Peyer's patch (tissue), 4 donors: ENCODE measurements at regions not wholly inside any gene's neighbourhood (a gene's known extent, or its start where the extent isn't known, plus 50 kb on each side); places are given as distances from the start of the nearest gene placed in this dataset.
A peak's percentile ranks its signal among the peaks of the same experiment; 100 is the strongest.

ENCODE experiments used
- DNase-seq, 3 donors: peaks; one replicate each; pipeline ENCODE4 v3.0.0-alpha.2; 2017 to 2019
- H3K27ac ChIP-seq, 4 donors: fragments of 200-600 bp; sonication (generic); one replicate each; pipeline ENCODE4 v1.5.1; 2016 to 2019
- H3K27me3 ChIP-seq, 2 donors: fragments of 200-600 bp; sonication (generic); one replicate each; pipeline ENCODE4 v1.5.1; 2019
- H3K36me3 ChIP-seq, 3 donors: fragments of 200-600 bp; sonication (generic); one replicate each; pipeline ENCODE4 v1.5.1; 2016 to 2019
- H3K4me1 ChIP-seq, 4 donors: fragments of 200-600 bp; sonication (generic); one replicate each; pipeline ENCODE4 v1.5.1; 2016 to 2019
- H3K4me3 ChIP-seq, 4 donors: fragments of 200-600 bp; sonication (generic); 1 replicate in 3 of 4; 2 replicates in 1 of 4; pipeline ENCODE4 v1.5.1; 2016 to 2019; ENCODE audit warnings: mild to moderate bottlenecking in 1 of 4
- H3K9me3 ChIP-seq, 4 donors: fragments of 200-600 bp; sonication (generic); one replicate each; pipeline ENCODE4 v1.5.1; 2016 to 2019; ENCODE audit warnings: mild to moderate bottlenecking in 1 of 4
- CTCF ChIP-seq, 6 experiments: fragments of 450-650 bp in 4 of 6; fragments of 200-600 bp in 2 of 6; sonication (generic) in 1 of 6; IDR thresholded peaks; one replicate each; pipeline ENCODE4 v1.5.1; 2017 to 2019; ENCODE audit warnings: antibody characterized with exemption in 6 of 6, mild to moderate bottlenecking in 3 of 6, moderate library complexity in 1 of 6
- POLR2A ChIP-seq, 2 donors: fragments of 450-650 bp; IDR thresholded peaks; one replicate each; pipeline ENCODE4 v1.5.1; 2017; ENCODE audit warnings: antibody characterized with exemption in 2 of 2, mild to moderate bottlenecking in 2 of 2, moderate library complexity in 2 of 2

DNA sequence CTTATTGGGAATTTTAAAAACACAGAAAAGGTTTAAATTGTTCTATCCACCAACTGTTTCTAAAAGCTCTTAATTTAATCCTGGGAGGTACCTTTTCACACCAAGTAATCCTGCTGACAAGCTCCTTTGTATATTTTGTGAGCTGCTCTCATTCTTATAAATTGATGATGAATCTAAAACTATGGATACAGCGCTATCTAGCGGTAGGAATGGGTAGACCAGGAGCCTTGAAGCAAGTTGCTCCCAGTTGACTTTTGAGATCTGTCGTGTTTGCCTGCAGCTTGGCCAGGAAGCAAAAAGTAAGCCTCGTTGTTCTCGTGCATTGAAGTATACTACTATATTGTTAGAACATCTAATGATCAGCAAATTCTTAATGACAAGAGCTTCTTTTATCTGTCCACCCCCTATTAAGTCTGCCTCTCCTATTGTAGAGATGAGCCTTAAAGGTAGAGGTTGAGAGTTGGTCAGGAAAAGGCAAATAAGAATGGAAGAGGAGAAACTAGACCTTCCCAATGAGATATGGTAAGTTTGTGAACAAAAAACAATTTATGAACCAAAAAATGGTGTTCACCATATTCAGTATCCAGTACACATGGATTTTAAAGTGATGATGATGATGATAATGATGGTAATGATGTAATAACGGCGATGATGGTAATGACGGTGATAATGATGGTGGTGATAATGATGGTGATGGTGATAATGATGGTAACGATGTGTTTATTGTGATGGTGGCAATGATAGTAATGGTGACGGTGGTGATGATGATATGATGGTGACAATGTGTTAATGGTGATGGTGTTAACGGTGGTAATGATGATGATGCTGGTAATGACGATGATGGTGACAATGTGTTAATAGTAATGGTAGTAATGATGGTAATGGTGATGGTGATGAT lies 212.1 kb upstream of the NCKAP5 start:
- peak in 1 of 3 donors; percentile 72 for DNase-seq

GRCh38 chr2:133780997-133781513 lies 212.8 kb upstream of the NCKAP5 start:
- Histone ChIP-seq H3K9me3 (no peaks in the 10 kb centered on the region), H3K36me3 (no peaks in the 10 kb centered on the region)

More for the DNA sequence above, 212.1 kb upstream of the NCKAP5 start:
- Histone ChIP-seq H3K27me3 (no peaks in the 10 kb centered on the region), H3K27ac (no peak overlapping the region), H3K9me3 (no peaks in the 10 kb centered on the region), H3K36me3 (no peaks in the 10 kb centered on the region), H3K4me1 (no peaks in the 10 kb centered on the region), H3K4me3 (no peak overlapping the region)
- TF ChIP-seq POLR2A (IDR thresholded peaks at IDR 0.05) (no peak), CTCF (IDR thresholded peaks at IDR 0.05) (peak; percentile 13 to 77 (median 63))

DNA sequence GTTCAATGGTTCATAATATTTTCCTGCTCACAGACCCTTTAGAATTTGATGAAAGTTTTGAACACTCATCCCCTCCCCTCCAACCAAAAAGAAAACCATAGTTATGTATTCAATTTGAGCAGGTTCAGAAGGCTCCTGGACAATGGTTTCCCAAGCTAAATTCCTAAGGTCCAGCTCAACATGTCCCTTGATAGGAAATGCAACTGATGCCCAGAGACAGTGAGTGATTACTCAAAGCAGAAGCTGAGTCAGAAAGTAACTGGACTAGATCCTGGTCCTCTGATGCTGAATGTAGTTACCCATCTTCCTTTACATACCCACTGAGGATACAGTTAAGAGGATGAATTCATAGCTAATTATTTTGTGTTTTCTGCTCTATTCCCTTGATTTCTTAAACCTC lies 218.9 kb upstream of the NCKAP5 start:
- no peak for TF ChIP-seq POLR2A (IDR thresholded peaks at IDR 0.05)
- TF ChIP-seq CTCF (IDR thresholded peaks at IDR 0.05) = no peak
- DNase-seq = no peak
- Histone ChIP-seq H3K4me1 (no peaks in the 10 kb centered on the region), H3K27ac (no peak overlapping the region), H3K4me3 (no peak overlapping the region), H3K9me3 (no peaks in the 10 kb centered on the region), H3K27me3 (no peaks in the 10 kb centered on the region), H3K36me3 (no peaks in the 10 kb centered on the region)

More at GRCh38 chr2:133780997-133781513, 212.8 kb upstream of the NCKAP5 start:
- no peak overlapping the region for H3K27ac ChIP-seq
- no peak for TF ChIP-seq CTCF (IDR thresholded peaks at IDR 0.05)
- no peak for TF ChIP-seq POLR2A (IDR thresholded peaks at IDR 0.05)
- DNase-seq = no peak
- no peaks in the 10 kb centered on the region for H3K27me3 ChIP-seq
- no peaks in the 10 kb centered on the region for H3K4me1 ChIP-seq
- H3K4me3 ChIP-seq = no peak overlapping the region

DNA sequence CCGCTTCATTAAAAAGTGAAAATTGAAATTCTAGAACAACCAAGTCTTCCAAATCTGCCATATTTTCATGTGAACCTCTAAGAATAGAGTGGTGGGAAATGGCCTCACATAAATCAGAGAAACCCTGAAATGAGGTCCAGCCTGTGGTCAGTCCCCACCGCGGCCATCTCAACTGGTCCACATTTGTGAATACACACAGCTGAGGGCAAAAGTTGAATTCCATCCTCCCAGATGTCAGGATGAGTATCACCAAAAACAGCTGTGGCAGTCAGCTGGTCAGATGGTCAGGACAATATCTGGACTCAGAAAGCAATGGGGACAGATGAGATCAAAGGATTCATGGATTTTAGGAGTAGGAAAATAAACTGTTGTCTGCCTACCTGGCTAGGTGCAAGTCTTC lies 219.4 kb upstream of the NCKAP5 start:
- Histone ChIP-seq H3K36me3 (no peaks in the 10 kb centered on the region), H3K9me3 (no peaks in the 10 kb centered on the region), H3K4me1 (no peaks in the 10 kb centered on the region), H3K4me3 (no peak overlapping the region), H3K27me3 (no peaks in the 10 kb centered on the region), H3K27ac (no peak overlapping the region)
- no peak for DNase-seq
- TF ChIP-seq POLR2A (IDR thresholded peaks at IDR 0.05) (no peak), CTCF (IDR thresholded peaks at IDR 0.05) (no peak)

GRCh38 chr2:133788386-133788785 lies 220.1 kb upstream of the NCKAP5 start:
- Histone ChIP-seq H3K4me1 (no peaks in the 10 kb centered on the region), H3K4me3 (no peak overlapping the region), H3K27ac (no peak overlapping the region), H3K36me3 (no peaks in the 10 kb centered on the region), H3K9me3 (peaks cover 0 to under 1% (median 0%) of the 10 kb centered on the region in 4 donors), H3K27me3 (no peaks in the 10 kb centered on the region)
- no peak for DNase-seq
- TF ChIP-seq POLR2A (IDR thresholded peaks at IDR 0.05) = no peak
- no peak for TF ChIP-seq CTCF (IDR thresholded peaks at IDR 0.05)
